SK-N-SH (cell line): ENCODE measurements at regions not wholly inside any gene's neighbourhood (a gene's known extent, or its start where the extent isn't known, plus 50 kb on each side); places are given as distances from the start of the nearest gene placed in this dataset.

Source experiments
- CTCF ChIA-PET: fragments of 300-600, 350-600 bp; formaldehyde crosslinking; extraction: SDS; loops from one replicate; lab custom pipeline; 2021; lab: Yijun Ruan, JAX
- POLR2A ChIA-PET: fragments of 350-600 bp; sonication (Branson Sonifier 250); formaldehyde crosslinking; extraction: SDS; loops from one replicate; lab custom pipeline; 2020; ENCODE audit warnings: antibody characterized with exemption, inconsistent platforms; lab: Yijun Ruan, JAX
- DNase-seq: peaks from one replicate; pipeline ENCODE4 v3.0.0; 2012
- H2AFZ ChIP-seq: fragments of 200-600 bp; sonication (generic); 2 replicates; pipeline ENCODE4 v1.8.1; 2016; ENCODE audit warnings: antibody characterized with exemption, mild to moderate bottlenecking, low read depth
- H3F3A ChIP-seq: fragments of 200-600 bp; sonication (generic); replicated peaks from 2 replicates; pipeline ENCODE3; 2016; ENCODE audit warnings: antibody characterized with exemption, mild to moderate bottlenecking; ENCODE audit not compliant: insufficient read depth
- H3K27ac ChIP-seq, 2 experiments: fragments of 200-500 bp in 1 of 2; fragments of 200-600 bp in 1 of 2; sonication (Bioruptor generic) in 1 of 2; sonication (generic), shearing (Covaris generic) in 1 of 2; 2 replicates each; pipeline versions ENCODE4 v1.5.1 to v1.6.1; 2014 to 2016; ENCODE audit warnings: low read depth in 2 of 2, inconsistent platforms in 1 of 2, low read length in 1 of 2, mild to moderate bottlenecking in 1 of 2, mixed read lengths in 1 of 2
- H3K27me3 ChIP-seq: fragments of 200-600 bp; sonication (generic), shearing (Covaris generic); 2 replicates; pipeline ENCODE4 v1.6.1; 2016; ENCODE audit warnings: mixed run types; ENCODE audit not compliant: insufficient read depth
- H3K36me3 ChIP-seq, 2 experiments: fragments of 200-500 bp in 1 of 2; fragments of 200-600 bp in 1 of 2; sonication (Bioruptor generic) in 1 of 2; sonication (generic) in 1 of 2; replicated peaks in 1 of 2; 2 replicates each; pipeline versions ENCODE3 to v1.5.1; 2014 to 2016; ENCODE audit warnings: low read length in 1 of 2, mild to moderate bottlenecking in 1 of 2; ENCODE audit not compliant: insufficient read depth in 2 of 2, control insufficient read depth in 1 of 2
- H3K4me1 ChIP-seq, 2 experiments: fragments of 200-500 bp in 1 of 2; fragments of 200-600 bp in 1 of 2; sonication (Bioruptor generic) in 1 of 2; sonication (generic), shearing (Covaris generic) in 1 of 2; 2 replicates each; pipeline versions ENCODE4 v1.5.1 to v1.6.1; 2014 to 2016; ENCODE audit warnings: low read depth in 1 of 2, low read length in 1 of 2, mixed run types in 1 of 2; ENCODE audit not compliant: insufficient read depth in 2 of 2, control insufficient read depth in 1 of 2
- H3K4me2 ChIP-seq: fragments of 200-600 bp; sonication (generic), shearing (Covaris generic); 2 replicates; pipeline ENCODE4 v1.6.1; 2017; ENCODE audit warnings: mixed run types
- H3K4me3 ChIP-seq, 2 experiments: fragments of 200-500 bp in 1 of 2; fragments of 200-600 bp in 1 of 2; sonication (Bioruptor generic) in 1 of 2; sonication (generic), shearing (Covaris generic) in 1 of 2; 2 replicates each; pipeline versions ENCODE4 v1.5.1 to v1.8.1; 2014 to 2016; ENCODE audit warnings: low read depth in 2 of 2, inconsistent platforms in 1 of 2, low read length in 1 of 2, mild to moderate bottlenecking in 1 of 2, mixed read lengths in 1 of 2, moderate library complexity in 1 of 2
- H3K79me2 ChIP-seq: fragments of 200-600 bp; sonication (generic); 2 replicates; pipeline ENCODE4 v1.8.1; 2017; ENCODE audit warnings: mild to moderate bottlenecking; ENCODE audit not compliant: insufficient read depth
- H3K9ac ChIP-seq: fragments of 200-600 bp; sonication (generic); 2 replicates; pipeline ENCODE4 v1.6.1; 2017; ENCODE audit warnings: mixed run types
- H3K9me2 ChIP-seq: fragments of 200-600 bp; sonication (generic); 2 replicates; pipeline ENCODE4 v1.6.1; 2017; ENCODE audit warnings: mixed run types
- H3K9me3 ChIP-seq: fragments of 200-600 bp; sonication (generic); 2 replicates; pipeline ENCODE4 v1.6.1; 2017; ENCODE audit warnings: mixed run types, mild to moderate bottlenecking, moderate library complexity
- H4K20me1 ChIP-seq: fragments of 200-600 bp; sonication (generic); 2 replicates; pipeline ENCODE4 v1.6.1; 2017; ENCODE audit warnings: mild to moderate bottlenecking, mixed run types; ENCODE audit not compliant: insufficient read depth
- EP300 ChIP-seq, 2 experiments: IDR thresholded peaks; 2 replicates each; pipeline versions ENCODE4 v1.4.0 to v1.6.1; 2012; ENCODE audit warnings: borderline replicate concordance in 1 of 2, low read depth in 1 of 2, low read length in 1 of 2
- IRF3 ChIP-seq: fragments of 150-350 bp; IDR thresholded peaks from 2 replicates; pipeline ENCODE4 v1.6.1; 2016; ENCODE audit warnings: mild to moderate bottlenecking, low read depth, low read length
- JUND ChIP-seq: IDR thresholded peaks from 2 replicates; pipeline ENCODE4 v1.4.0; 2012
- MAX ChIP-seq: IDR thresholded peaks from 2 replicates; pipeline ENCODE4 v1.4.0; 2012; ENCODE audit warnings: low read depth
- NFIC ChIP-seq: IDR thresholded peaks from 2 replicates; pipeline ENCODE4 v1.4.0; 2012; ENCODE audit warnings: borderline replicate concordance
- NRF1 ChIP-seq: IDR thresholded peaks from 2 replicates; pipeline ENCODE4 v1.6.1; 2012; ENCODE audit warnings: low read depth, mild to moderate bottlenecking, low read length
- PBX3 ChIP-seq: IDR thresholded peaks from 2 replicates; pipeline ENCODE4; 2012
- POLR2AphosphoS5 ChIP-seq: IDR thresholded peaks from 2 replicates; pipeline ENCODE4 v1.6.1; 2012; ENCODE audit warnings: low read depth, low read length
- RAD21 ChIP-seq: IDR thresholded peaks from 2 replicates; pipeline ENCODE4 v1.6.1; 2012; ENCODE audit warnings: mild to moderate bottlenecking, low read length
- RCOR1 ChIP-seq: fragments of 150-350 bp; IDR thresholded peaks from 2 replicates; pipeline ENCODE4 v1.6.1; 2017; ENCODE audit warnings: antibody characterized with exemption, low read length
- SIN3A ChIP-seq: IDR thresholded peaks from 2 replicates; pipeline ENCODE4 v1.6.1; 2012; ENCODE audit warnings: low read depth, mild to moderate bottlenecking, low read length, moderate library complexity, borderline replicate concordance
- TAF1 ChIP-seq: IDR thresholded peaks from 2 replicates; pipeline ENCODE4 v1.6.1; 2012; ENCODE audit warnings: low read depth, mild to moderate bottlenecking, low read length, moderate library complexity, borderline replicate concordance
- TCF12 ChIP-seq: IDR thresholded peaks from 2 replicates; pipeline ENCODE4 v1.4.0; 2012
- TEAD4 ChIP-seq: IDR thresholded peaks from 2 replicates; pipeline ENCODE4 v1.4.0; 2012; ENCODE audit warnings: mild to moderate bottlenecking, borderline replicate concordance; ENCODE audit not compliant: insufficient read depth
- USF2 ChIP-seq: fragments of 150-350 bp; IDR thresholded peaks from 2 replicates; pipeline ENCODE4 v1.6.1; 2017; ENCODE audit warnings: antibody characterized with exemption, low read length, low read depth, borderline replicate concordance
- YY1 ChIP-seq: IDR thresholded peaks from 2 replicates; pipeline ENCODE4 v1.4.0; 2012; ENCODE audit warnings: low read depth, mild to moderate bottlenecking
- WGBS: methylation state at CpG from one replicate; pipeline ENCODE4 v1.1.6; 2017; ENCODE audit warnings: low lambda C conversion rate; 5-methylcytosine and 5-hydroxymethylcytosine counted together

- no peak overlapping the region for H3K27ac ChIP-seq
- no peak overlapping the region for H3K4me2 ChIP-seq
- no peak for TF ChIP-seq POLR2AphosphoS5
- no peak for TF ChIP-seq MAX
- no peak for TF ChIP-seq NFIC
- no peak for TF ChIP-seq TAF1
- no peak for TF ChIP-seq RCOR1
- TF ChIP-seq YY1 = no peak
- no peak for TF ChIP-seq USF2
- no peak for TF ChIP-seq EP300 (IDR thresholded peaks at IDR 0.05; ENCODE audit: borderline replicate concordance in 1 of 2, low read depth in 1 of 2, low read length in 1 of 2)
- TF ChIP-seq SIN3A = no peak
- no peak for TF ChIP-seq RAD21
- TF ChIP-seq TEAD4 = no peak
- no peak for TF ChIP-seq TCF12
- TF ChIP-seq IRF3 = no peak
- TF ChIP-seq NRF1 = no peak
- TF ChIP-seq JUND = no peak
- TF ChIP-seq PBX3 = no peak
- no peaks in the 10 kb centered on the region for H3K79me2 ChIP-seq
- H3K9me2 ChIP-seq = no peaks in the 10 kb centered on the region
- DNase-seq = no peak
- no peaks in the 10 kb centered on the region for H3K36me3 ChIP-seq
- POLR2A ChIA-PET = no interaction called here
- H2AFZ ChIP-seq = no peak overlapping the region
- CTCF ChIA-PET = interaction anchor here (0.7 kb wide), 1 partner anchor 11 kb away, joined by 3 read pairs; no protein-coding TSS in a partner anchor
- no peak overlapping the region for H3K9ac ChIP-seq
- H3F3A ChIP-seq = no peaks in the 10 kb centered on the region
- no peaks in the 10 kb centered on the region for H4K20me1 ChIP-seq
- H3K4me3 ChIP-seq = no peak overlapping the region
- H3K27me3 ChIP-seq = no peaks in the 10 kb centered on the region
- no peaks in the 10 kb centered on the region for H3K9me3 ChIP-seq
- no peaks in the 10 kb centered on the region for H3K4me1 ChIP-seq
These were observed 408.3 kb downstream of the DSC3 start for GRCh38 chr18:30634249-30634648.

- Histone ChIP-seq H3K9ac (no peak overlapping the region), H4K20me1 (no peaks in the 10 kb centered on the region), H3K79me2 (no peaks in the 10 kb centered on the region), H3F3A (no peaks in the 10 kb centered on the region), H2AFZ (no peak overlapping the region), H3K4me3 (no peak overlapping the region), H3K36me3 (no peaks in the 10 kb centered on the region), H3K4me1 (no peaks in the 10 kb centered on the region), H3K4me2 (no peak overlapping the region), H3K27ac (no peak overlapping the region), H3K27me3 (no peaks in the 10 kb centered on the region), H3K9me2 (no peaks in the 10 kb centered on the region), H3K9me3 (no peaks in the 10 kb centered on the region)
- ChIA-PET CTCF (no interaction called here), POLR2A (no interaction called here)
- 5% methylated on average over 1 of the region's 2 CpGs for WGBS
- DNase-seq = no peak
- no peak for TF ChIP-seq YY1
These were observed 410.4 kb downstream of the DSC3 start for GRCh38 chr18:30632071-30632698.
